HG03521 (cell line): ENCODE measurements at regions not wholly inside any gene's neighbourhood (a gene's known extent, or its start where the extent isn't known, plus 50 kb on each side); places are given as distances from the start of the nearest gene placed in this dataset.
"Not testable (repeated sequence)": the region's sequence is repeated elsewhere in the genome, so short reads cannot be mapped to it uniquely, and the experiment has no call there.

Source experiments
- ATAC-seq: cut with Tn5 transposase; IDR thresholded peaks from one replicate; pipeline ENCODE4 v1.9.1; 2021; ENCODE audit warnings: mild to moderate bottlenecking, moderate library complexity; ENCODE audit not compliant: unreplicated experiment

- ATAC-seq, result no peak
Observed at GRCh38 chr5:91839721-91840120, 456.6 kb upstream of the ARRDC3 start.

DNA sequence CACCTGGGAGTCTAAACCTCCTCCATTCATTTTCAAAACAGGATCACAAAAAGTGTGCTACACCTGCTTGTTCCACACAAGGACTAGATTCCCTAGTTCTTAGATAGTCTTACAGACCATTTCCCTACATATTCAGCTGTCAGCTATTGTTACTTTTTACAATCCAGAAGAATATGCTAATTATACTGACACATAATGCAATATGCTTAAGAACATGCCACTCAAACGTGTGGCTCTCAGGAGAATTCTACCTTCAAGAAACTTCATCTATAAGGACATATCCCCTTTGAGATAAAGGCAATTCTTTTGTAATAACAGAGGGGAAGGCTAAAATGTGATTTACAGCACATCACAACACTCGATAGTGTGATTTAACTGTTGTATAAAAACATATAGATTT is 456.1 kb upstream of the ARRDC3 start:
- no peak for ATAC-seq

DNA sequence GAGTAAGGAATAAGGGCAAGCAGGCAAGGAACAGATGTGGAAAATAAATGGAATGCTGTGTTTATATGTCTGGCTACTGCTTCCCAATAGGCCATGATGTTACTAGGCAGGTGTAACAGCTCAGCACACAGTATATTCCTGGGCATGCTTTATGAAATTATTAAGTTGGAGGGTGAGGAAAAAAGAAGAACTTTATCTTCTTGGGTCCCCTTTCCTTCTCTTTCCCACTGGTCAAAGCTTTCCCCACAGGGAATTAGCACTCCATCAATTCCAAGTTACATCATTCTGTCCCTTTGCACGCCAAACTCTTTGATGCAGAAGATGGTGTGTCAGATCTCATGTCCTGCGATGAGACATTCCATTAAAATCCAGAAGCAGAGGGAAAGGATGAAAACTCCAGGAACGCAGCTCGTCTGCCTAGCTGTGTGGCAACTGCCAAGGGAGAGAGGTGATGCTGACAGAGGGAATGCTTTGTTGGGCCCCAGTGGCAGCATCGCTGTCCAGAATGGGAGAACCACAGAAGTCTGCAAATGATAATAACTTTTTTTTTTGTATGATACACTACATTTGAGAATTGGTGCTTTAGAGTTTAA is 447.3 kb upstream of the ARRDC3 start:
- ATAC-seq, result no peak

DNA sequence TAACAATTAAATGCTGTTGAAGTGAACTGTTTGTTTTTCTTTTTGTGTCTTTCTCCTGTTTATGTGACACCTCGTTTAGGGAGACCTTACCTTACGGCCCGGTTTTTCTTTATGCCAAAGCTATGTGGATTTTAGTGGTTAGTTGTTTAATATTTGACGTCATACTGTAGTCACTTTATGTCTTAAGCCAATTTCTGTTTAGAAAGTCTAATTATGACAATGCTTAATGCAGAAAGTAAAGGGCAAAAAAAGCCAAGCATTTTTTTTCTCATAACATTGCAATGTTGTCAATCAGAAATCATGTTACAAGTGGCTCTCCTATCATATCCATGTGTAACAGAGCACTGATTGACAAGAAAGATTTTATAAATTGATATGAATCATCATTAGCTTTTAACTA is 442.5 kb upstream of the ARRDC3 start:
- ATAC-seq, result no peak

GRCh38 chr5:91824406-91824805 is 441.3 kb upstream of the ARRDC3 start:
- no peak for ATAC-seq

GRCh38 chr5:91820874-91821273 is 437.8 kb upstream of the ARRDC3 start:
- no peak for ATAC-seq

DNA sequence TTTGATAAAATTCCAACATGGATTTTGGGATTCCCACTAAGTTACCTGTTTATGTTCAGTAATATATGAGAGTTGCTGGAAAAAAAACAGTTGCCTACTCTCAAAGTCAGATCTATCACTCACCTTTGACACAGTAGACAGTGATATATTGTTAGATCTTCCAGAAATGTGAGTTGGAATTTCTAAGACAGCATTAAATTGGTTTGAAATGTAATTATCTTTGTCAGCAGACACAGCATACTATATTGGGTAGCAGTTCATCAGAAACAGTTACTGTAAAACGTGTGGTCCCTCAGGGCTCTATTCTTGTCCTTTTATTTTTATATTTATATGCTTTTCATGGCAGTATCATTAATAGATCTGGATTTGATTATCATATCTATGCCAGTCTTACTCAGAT is 433.6 kb upstream of the ARRDC3 start:
- no peak for ATAC-seq

DNA sequence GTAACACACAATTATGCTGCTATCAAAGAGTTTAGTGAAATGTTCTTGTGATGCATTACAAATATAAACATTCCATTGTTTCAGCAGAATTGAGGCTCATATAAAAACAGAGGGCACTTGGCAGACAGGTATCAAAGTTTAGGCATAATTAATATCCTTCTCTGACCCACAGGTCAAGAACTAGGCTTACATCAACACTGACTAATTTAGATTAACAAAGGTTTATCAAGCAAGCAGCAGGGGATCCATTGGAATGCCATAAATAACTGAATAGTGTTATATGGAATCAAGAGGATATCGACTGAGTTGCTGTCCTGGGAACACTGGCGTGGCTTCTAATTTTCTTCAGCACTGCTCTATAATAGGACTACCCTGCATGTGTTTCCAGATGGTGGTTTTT is 414.5 kb upstream of the ARRDC3 start:
- no peak for ATAC-seq

GRCh38 chr5:91794856-91795548 is 411.9 kb upstream of the ARRDC3 start:
- ATAC-seq, result no peak

DNA sequence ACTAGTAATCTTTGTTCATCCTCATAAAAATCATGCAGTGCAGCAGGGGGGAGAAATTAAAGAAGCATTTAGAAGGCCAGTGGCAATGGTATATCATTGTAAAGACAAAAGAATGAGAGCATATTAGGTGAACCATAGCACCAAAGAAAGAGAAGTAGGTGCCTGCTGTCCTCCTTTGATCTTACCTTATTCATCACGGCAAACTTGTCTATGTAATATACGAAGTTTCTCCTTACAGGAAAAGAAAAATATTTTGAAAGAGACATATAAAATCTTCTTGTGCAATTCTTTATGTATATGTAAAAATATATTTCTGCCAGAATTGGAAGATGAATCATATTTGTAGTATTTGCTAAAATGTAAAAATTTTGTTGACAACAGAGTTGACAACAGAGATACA is 411.3 kb upstream of the ARRDC3 start:
- no peak for ATAC-seq

DNA sequence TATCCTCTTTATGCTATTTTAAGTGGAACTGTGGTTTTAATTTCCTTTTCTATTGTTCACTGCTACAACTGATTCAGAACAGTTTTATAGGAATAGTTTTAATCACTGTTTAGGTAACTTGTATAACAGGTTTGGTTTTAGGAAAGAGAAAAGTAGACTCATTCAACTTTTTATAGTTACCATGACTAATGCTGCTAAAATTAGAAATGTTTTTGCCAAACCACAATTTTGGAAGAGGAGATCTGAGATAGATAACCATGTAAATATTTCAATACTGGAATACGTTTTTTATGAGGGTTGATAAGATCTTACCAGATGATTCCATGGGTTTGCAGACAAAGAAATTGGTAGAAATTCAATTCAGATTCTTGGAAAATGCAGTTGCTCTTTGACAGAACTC is 404.6 kb upstream of the ARRDC3 start:
- ATAC-seq, result no peak

DNA sequence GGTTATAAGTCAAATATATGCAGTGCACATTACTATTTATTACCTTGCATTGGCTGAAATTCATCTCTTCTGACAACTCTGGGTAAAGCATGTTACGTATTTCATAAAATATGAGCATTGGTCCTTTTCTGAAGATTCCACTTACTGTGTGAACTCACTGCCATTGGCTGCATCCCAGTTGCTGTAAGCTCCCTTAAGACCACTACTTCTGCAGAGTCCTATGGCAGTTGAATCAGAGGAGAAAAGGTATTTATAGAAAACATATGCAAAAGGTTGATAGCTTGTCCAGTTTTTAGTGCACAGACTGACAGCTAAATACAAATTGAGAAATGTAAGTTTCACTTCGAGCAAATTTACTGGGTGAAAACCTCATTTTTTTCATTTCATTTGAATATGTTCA is 394.6 kb upstream of the ARRDC3 start:
- no peak for ATAC-seq

- ATAC-seq, result no peak
Observed at GRCh38 chr5:91776249-91776648, 393.1 kb upstream of the ARRDC3 start.

GRCh38 chr5:91770400-91770799 is 387.3 kb upstream of the ARRDC3 start:
- ATAC-seq, result no peak

DNA sequence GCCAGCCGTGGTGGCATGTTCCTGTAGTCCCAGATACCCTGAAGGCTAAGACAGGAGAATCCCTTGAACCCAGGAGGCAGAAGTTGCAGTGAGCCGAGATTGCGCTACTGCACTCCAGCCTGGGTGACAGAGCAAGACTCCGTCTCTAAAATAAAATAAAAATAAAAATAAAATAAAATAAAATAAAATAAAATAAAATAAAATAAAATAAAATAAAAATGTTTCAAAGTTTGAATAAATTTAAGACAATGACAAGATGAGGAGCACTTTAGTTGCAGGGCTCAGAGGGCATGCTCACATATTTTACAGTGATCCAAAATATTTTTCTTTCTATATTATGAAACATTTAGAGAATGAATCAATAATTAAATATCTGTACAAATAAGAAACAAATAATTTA is 374.3 kb upstream of the ARRDC3 start:
- ATAC-seq, result not testable (repeated sequence)

DNA sequence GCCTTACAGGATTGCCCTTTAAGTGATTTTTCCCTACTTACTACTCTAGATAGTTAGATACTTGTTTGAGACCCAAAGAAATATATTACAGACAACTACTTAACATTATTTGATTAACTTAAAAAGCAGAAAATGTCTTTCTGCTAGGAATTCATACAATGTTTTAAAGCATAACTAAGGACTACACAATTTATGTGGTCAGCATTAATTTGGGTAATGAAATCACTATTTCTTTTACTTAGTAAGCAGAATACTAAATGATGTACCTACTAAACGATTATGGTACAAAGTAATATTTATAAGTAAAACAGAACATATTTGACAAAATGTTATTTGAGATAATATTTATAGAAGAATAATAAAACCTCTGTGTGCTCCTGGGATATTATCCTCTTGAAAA is 371.9 kb upstream of the ARRDC3 start:
- ATAC-seq, result no peak

- ATAC-seq, result not testable (repeated sequence)
Observed at GRCh38 chr5:91744470-91744869, 361.4 kb upstream of the ARRDC3 start.

- no peak for ATAC-seq
Observed at GRCh38 chr5:91742550-91742949, 359.4 kb upstream of the ARRDC3 start.

GRCh38 chr5:91741764-91742505 is 358.8 kb upstream of the ARRDC3 start:
- ATAC-seq, result no peak

- no peak for ATAC-seq
Observed at GRCh38 chr5:91730026-91730425, 346.9 kb upstream of the ARRDC3 start.

- no peak for ATAC-seq
Observed at GRCh38 chr5:91727463-91727862, 344.3 kb upstream of the ARRDC3 start.

- ATAC-seq, result no peak
Observed at GRCh38 chr5:91722736-91723467, 339.8 kb upstream of the ARRDC3 start.
